Thyroid gland (tissue), 4 donors: ENCODE measurements at regions not wholly inside any gene's neighbourhood (a gene's known extent, or its start where the extent isn't known, plus 50 kb on each side); places are given as distances from the start of the nearest gene placed in this dataset.

Experiments used
- POLR2A ChIP-seq, 2 donors: fragments of 450-650 bp; IDR thresholded peaks; one replicate each; pipeline ENCODE4 v1.6.1; 2017; ENCODE audit warnings: antibody characterized with exemption in 2 of 2, mild to moderate bottlenecking in 2 of 2, moderate library complexity in 1 of 2
- TF ChIP-seq, protein P1 (sequence below), 6 experiments: fragments of 200-600 bp in 3 of 6; fragments of 450-650 bp in 3 of 6; sonication (generic) in 3 of 6; IDR thresholded peaks; one replicate each; pipeline ENCODE4 v1.5.1; 2016 to 2019; ENCODE audit warnings: antibody characterized with exemption in 6 of 6, mild to moderate bottlenecking in 2 of 6, inconsistent platforms in 1 of 6, moderate library complexity in 1 of 6

DNA sequence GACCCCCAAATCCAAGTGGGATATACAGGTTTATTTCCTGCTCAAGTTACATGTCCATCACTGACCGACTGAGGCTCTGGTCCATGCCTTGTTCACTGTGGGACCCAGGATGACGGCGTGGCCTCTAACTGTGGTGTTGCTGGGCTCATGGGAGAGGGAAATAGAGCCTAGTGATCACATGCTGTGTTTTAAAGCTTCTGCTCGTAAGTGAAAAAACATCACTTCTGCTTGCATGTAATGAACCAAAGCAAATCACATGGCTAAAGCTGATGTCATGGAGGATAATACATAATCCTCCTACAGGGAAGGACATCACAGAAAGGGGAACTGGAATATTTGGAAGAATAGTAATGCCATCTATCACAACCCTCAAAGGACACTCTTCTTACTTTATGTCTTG is 107.6 kb downstream of the FASLG start:
- TF ChIP-seq, protein P1, sequence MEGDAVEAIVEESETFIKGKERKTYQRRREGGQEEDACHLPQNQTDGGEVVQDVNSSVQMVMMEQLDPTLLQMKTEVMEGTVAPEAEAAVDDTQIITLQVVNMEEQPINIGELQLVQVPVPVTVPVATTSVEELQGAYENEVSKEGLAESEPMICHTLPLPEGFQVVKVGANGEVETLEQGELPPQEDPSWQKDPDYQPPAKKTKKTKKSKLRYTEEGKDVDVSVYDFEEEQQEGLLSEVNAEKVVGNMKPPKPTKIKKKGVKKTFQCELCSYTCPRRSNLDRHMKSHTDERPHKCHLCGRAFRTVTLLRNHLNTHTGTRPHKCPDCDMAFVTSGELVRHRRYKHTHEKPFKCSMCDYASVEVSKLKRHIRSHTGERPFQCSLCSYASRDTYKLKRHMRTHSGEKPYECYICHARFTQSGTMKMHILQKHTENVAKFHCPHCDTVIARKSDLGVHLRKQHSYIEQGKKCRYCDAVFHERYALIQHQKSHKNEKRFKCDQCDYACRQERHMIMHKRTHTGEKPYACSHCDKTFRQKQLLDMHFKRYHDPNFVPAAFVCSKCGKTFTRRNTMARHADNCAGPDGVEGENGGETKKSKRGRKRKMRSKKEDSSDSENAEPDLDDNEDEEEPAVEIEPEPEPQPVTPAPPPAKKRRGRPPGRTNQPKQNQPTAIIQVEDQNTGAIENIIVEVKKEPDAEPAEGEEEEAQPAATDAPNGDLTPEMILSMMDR (IDR thresholded peaks at IDR 0.05) = no peak
- no peak for TF ChIP-seq POLR2A (IDR thresholded peaks at IDR 0.05)
